Muscle of leg (tissue), 3 donors: ENCODE measurements at regions not wholly inside any gene's neighbourhood (a gene's known extent, or its start where the extent isn't known, plus 50 kb on each side); places are given as distances from the start of the nearest gene placed in this dataset.

Source experiments
- DNase-seq: peaks from one replicate; pipeline ENCODE4 v3.0.0; 2013
- H3K27ac ChIP-seq: one replicate; pipeline ENCODE4 v1.5.1; 2013; ENCODE audit warnings: mild to moderate bottlenecking, low read length, control low read depth
- H3K27me3 ChIP-seq: one replicate; pipeline ENCODE4 v1.6.1; 2013; ENCODE audit warnings: low read length; ENCODE audit not compliant: control insufficient read depth, insufficient read depth
- H3K36me3 ChIP-seq: one replicate; pipeline ENCODE4 v1.6.1; 2013; ENCODE audit warnings: low read length; ENCODE audit not compliant: control insufficient read depth, insufficient read depth
- H3K4me1 ChIP-seq: one replicate; pipeline ENCODE4 v1.6.1; 2013; ENCODE audit warnings: low read length; ENCODE audit not compliant: control insufficient read depth, insufficient read depth
- H3K4me3 ChIP-seq: one replicate; pipeline ENCODE4 v1.5.1; 2013; ENCODE audit warnings: low read length, control low read depth
- H3K9me3 ChIP-seq: replicated peaks from 2 replicates; pipeline ENCODE4 v1.6.1; 2013; ENCODE audit warnings: low read depth, low read length; ENCODE audit not compliant: control insufficient read depth
- WGBS: methylation state at CpG from one replicate; pipeline ENCODE4 v1.1.5; 2013; ENCODE audit warnings: missing lambda C conversion rate; ENCODE audit not compliant: insufficient coverage; 5-methylcytosine and 5-hydroxymethylcytosine counted together

- no peaks in the 10 kb centered on the region for H3K27me3 ChIP-seq
- 43% methylated on average over 5 of the region's 12 CpGs for WGBS
Observed at GRCh38 chr15:68508485-68509189, 70.2 kb upstream of the CORO2B start.

GRCh38 chr15:68510558-68510957 is 68.2 kb upstream of the CORO2B start:
- Histone ChIP-seq H3K4me3 (no peak overlapping the region), H3K9me3 (no peaks in the 10 kb centered on the region), H3K4me1 (peaks cover 19% of the 10 kb centered on the region), H3K36me3 (no peaks in the 10 kb centered on the region), H3K27me3 (no peaks in the 10 kb centered on the region), H3K27ac (no peak overlapping the region)
- no peak for DNase-seq
- 38% methylated on average over 1 of the region's 2 CpGs for WGBS

More at GRCh38 chr15:68508485-68509189, 70.2 kb upstream of the CORO2B start:
- Histone ChIP-seq H3K27ac (no peak overlapping the region), H3K36me3 (no peaks in the 10 kb centered on the region), H3K9me3 (no peaks in the 10 kb centered on the region), H3K4me3 (no peak overlapping the region), H3K4me1 (peaks cover 30% of the 10 kb centered on the region)
- DNase-seq: peak; percentile 63

DNA sequence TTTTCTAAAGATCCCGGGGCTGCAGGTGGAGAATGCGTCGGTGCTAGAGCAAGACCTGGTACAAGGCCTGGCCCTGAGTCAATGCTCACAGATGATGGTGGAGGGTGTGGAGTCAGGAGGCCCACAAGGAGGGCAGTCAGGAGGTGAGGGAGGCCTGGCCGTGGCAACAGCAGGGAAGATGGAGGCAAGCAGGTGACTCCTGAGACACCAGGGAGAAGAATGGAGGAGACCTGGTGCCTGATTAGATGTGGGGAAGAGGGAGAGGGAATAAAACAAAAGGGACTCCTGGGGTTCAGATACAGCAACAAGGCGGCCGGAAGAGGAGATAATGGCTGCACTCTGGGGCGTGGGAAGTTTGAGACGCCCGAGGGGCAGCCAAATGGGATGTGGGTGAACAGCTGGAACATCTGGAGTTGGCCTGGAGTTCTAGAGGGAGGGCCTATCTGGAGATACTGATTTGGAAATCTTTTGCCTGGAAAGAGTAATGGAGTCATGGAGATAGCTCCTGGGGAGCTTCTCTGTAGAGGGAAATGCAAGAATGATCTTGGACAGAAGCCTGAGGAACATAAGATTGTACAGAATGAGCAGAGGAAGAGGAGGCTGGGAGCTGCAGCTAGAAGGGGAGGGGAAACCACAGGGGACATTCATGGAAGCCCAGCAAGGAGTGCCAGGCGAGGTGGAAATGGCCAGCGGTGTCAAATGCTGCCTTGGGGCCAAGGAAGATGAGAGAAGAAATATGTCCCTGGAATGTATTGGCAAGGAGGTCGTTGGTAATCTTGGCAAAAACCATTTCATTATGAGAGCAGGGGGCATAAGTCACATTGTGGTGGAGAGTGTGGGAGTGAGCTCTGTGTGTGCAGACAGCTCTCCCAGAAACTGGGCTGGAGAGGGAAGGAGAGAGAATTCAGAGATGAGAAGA is 67.5 kb upstream of the CORO2B start:
- WGBS: 53% methylated on average over 11 of the region's 12 CpGs
- Histone ChIP-seq H3K27ac (peak overlapping the region; percentile 13), H3K4me3 (no peak overlapping the region), H3K27me3 (no peaks in the 10 kb centered on the region), H3K9me3 (no peaks in the 10 kb centered on the region), H3K36me3 (no peaks in the 10 kb centered on the region), H3K4me1 (peaks cover 19% of the 10 kb centered on the region)
- DNase-seq: peak; percentile 63

DNA sequence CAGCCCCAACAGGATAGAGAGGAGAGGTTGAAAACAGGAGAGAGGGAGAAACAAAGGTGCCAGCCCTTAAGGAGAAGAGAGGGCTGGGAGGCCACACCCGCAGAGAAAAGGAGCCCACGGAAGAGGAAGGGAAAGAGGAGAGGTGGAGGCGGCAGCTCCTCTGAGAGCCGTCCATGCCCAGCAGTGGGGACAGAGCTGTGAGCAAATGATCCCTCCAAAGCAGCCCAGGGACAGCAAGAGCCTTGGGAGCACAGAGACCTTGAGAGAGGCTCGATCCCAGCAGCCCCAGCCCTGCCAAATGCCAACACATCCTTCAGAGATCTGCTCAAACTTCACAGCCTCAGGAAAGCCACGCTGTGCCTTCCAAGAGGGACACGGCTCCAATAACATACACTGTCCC is 66.7 kb upstream of the CORO2B start:
- 76% methylated on average over 7 of the region's 7 CpGs for whole genome bisulfite sequencing
- Histone ChIP-seq H3K4me3 (no peak overlapping the region), H3K27me3 (no peaks in the 10 kb centered on the region), H3K27ac (no peak overlapping the region), H3K4me1 (peaks cover 21% of the 10 kb centered on the region), H3K9me3 (no peaks in the 10 kb centered on the region), H3K36me3 (no peaks in the 10 kb centered on the region)
- DNase-seq: no peak

- no peaks in the 10 kb centered on the region for H3K36me3 ChIP-seq
- peaks cover 25% of the 10 kb centered on the region for H3K4me1 ChIP-seq
- DNase-seq: peak; percentile 35
- H3K27ac ChIP-seq: no peak overlapping the region
- H3K4me3 ChIP-seq: no peak overlapping the region
- 66% methylated on average over 3 of the region's 3 CpGs for WGBS
- H3K9me3 ChIP-seq: no peaks in the 10 kb centered on the region
- H3K27me3 ChIP-seq: no peaks in the 10 kb centered on the region
Observed at GRCh38 chr15:68512598-68512997, 66.2 kb upstream of the CORO2B start.

DNA sequence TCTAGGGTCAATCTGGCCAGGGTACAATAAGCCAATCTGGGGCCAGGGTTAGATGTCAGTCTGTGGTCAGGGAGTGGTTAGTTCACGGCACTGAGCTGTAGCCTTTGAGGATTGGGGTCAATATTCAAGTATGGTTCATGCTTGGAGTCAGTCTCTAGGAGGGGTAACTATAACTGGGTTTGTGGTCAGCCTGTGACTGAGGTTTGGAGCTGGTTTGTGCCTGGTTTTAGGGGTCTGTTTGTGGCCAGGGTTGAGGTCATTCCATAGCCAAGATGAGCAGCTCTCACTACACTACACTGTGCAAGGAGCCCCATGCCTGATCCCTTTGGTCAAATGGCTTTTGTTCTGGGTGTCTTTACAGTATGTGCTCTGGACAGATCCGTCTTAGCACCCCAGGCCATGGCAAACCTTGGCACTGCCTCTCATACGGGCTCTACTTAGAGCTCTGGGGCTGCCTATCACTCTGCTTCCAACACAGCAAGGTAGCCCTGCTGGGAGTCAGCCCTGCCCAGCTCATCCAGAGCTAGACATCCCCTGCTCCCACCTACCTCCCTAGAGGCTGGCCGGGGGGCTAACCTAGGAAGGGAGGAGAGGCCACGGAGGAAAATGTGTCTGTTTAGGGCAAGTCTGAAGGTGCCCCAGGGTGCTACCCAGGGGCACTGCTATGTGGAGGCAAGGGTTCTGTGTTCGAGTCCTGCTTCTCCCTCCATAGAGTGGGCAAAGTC is 63.3 kb upstream of the CORO2B start:
- Histone ChIP-seq H3K36me3 (no peaks in the 10 kb centered on the region), H3K27ac (no peak overlapping the region), H3K27me3 (no peaks in the 10 kb centered on the region), H3K9me3 (no peaks in the 10 kb centered on the region), H3K4me1 (peaks cover 24% of the 10 kb centered on the region), H3K4me3 (no peak overlapping the region)
- 72% methylated on average over 2 of the region's 6 CpGs for WGBS
- DNase-seq: no peak

DNA sequence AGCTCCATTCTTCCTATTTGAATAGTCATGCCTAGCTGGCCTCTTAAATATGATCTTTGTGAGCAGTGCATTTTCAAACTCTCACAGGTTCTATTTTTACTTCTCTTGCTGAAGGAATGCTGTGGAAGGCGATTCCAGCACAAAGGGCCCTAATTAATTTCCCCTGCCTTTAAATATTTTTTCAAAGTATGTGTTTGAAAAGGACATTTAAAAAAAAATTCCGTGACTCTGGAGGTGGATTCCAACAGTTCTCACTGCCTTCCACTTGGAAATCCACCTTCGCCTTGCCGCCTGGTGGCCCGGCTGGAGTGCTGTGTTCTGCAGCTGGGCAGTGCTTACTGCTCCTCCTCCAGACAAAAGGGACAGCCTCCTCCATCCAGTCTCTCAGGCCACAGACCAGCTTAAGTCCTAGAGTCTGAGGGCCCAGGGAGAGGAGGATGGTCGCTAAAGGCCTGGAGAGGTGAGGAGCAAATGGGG is 61.5 kb upstream of the CORO2B start:
- DNase-seq: peak; percentile 49
- H3K36me3 ChIP-seq: no peaks in the 10 kb centered on the region
- no peaks in the 10 kb centered on the region for H3K9me3 ChIP-seq
- H3K27me3 ChIP-seq: no peaks in the 10 kb centered on the region
- 22% methylated on average over 1 of the region's 6 CpGs for WGBS
- no peak overlapping the region for H3K4me3 ChIP-seq
- H3K4me1 ChIP-seq: peaks cover 11% of the 10 kb centered on the region
- peak overlapping the region; percentile 37 for H3K27ac ChIP-seq

DNA sequence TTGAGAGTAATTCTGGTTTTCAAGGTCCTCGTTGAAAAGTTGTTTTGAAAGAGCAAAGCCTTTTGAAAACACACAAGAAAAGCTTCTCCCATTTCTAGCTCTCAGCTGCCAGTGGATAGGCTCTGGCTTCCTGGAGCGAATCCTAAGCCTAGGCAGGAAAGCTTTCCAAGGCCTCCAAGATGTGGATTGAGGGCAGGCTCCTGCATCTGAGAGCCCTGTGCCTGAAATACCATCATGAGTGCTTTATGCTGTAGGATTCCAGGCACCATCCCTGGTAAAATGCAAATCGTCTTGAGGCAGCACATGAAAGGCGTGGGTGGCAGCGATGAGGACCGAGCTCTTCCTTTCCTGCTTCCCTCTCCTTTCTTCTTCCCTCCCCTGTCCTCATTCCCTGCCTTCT is 60.7 kb upstream of the CORO2B start:
- peak; percentile 27 for DNase-seq
- Histone ChIP-seq H3K9me3 (no peaks in the 10 kb centered on the region), H3K4me1 (peaks cover 11% of the 10 kb centered on the region), H3K27ac (peak overlapping the region; percentile 40), H3K36me3 (no peaks in the 10 kb centered on the region), H3K4me3 (no peak overlapping the region), H3K27me3 (no peaks in the 10 kb centered on the region)
- WGBS: 61% methylated on average over 5 of the region's 6 CpGs

DNA sequence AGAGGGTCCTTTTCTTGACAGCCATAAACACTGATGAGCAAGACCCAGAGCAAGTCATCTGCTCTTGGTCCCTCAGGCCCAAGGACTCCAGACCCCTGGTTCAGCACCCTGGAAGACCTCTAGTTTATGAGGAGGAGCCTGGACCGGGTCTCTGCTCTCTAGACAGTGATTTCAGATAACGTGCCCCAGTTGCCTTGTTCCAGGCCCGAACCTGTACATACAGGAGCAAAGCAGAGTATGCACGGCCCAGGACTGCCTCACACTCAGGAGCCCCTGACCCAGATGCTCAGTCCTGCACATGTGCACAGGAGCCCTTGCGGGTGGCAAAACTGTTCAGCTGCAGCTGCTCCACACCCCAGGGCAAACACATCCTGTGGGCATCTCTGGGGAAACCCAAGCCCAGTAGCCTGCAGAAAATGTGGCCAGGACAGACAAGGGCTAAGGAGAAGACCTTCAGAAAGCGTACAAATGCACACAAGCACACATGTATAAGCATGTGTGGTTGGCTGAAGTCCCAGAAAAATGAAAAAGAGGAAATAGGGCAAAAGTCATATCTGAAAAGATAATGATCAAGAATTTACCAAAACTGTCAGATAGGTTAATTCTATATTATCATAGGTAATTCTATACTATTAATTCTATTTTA is 59.9 kb upstream of the CORO2B start:
- H3K9me3 ChIP-seq: no peaks in the 10 kb centered on the region
- H3K27me3 ChIP-seq: no peaks in the 10 kb centered on the region
- no peak overlapping the region for H3K27ac ChIP-seq
- H3K4me1 ChIP-seq: peaks cover 11% of the 10 kb centered on the region
- 71% methylated on average over 5 of the region's 6 CpGs for WGBS
- no peaks in the 10 kb centered on the region for H3K36me3 ChIP-seq
- DNase-seq: no peak
- H3K4me3 ChIP-seq: no peak overlapping the region
